K562 (cell line): ENCODE measurements at regions not wholly inside any gene's neighbourhood (a gene's known extent, or its start where the extent isn't known, plus 50 kb on each side); places are given as distances from the start of the nearest gene placed in this dataset.

Experiments used
- ARID3B ChIP-seq: fragments of 250-450 bp; sonication (Bioruptor Pico); IDR thresholded peaks from 2 replicates; pipeline ENCODE4 v1.4.0; 2020; ENCODE audit warnings: borderline replicate concordance
- CC2D1A ChIP-seq: fragments of 450-650 bp; IDR thresholded peaks from 2 replicates; pipeline ENCODE4 v1.6.1; 2017; ENCODE audit warnings: mild to moderate bottlenecking
- GABPA ChIP-seq: fragments of 200-800 bp; sonication (Bioruptor generic); conservative IDR thresholded peaks from 2 replicates; pipeline ENCODE4 v1.6.1; 2016; ENCODE audit warnings: low read depth, missing genetic modification characterization, missing compliant biosample characterization
- GATAD2A ChIP-seq: fragments of 450-650 bp; IDR thresholded peaks from 2 replicates; pipeline ENCODE4 v1.6.1; 2017
- GTF2F1 ChIP-seq: IDR thresholded peaks from 2 replicates; pipeline ENCODE4 v1.6.1; 2011; ENCODE audit warnings: low read depth, low read length, improper control_type of control experiment
- HMG20B ChIP-seq: fragments of 250-450 bp; sonication (Bioruptor Pico); IDR thresholded peaks from 2 replicates; pipeline ENCODE4 v1.5.0; 2021; ENCODE audit warnings: mild to moderate bottlenecking
- KAT8 ChIP-seq: fragments of 450-650 bp; IDR thresholded peaks from 2 replicates; pipeline ENCODE4 v1.6.1; 2016; ENCODE audit warnings: low read depth, mild to moderate bottlenecking
- KLF6 ChIP-seq: fragments of 250-450 bp; sonication (Bioruptor Pico); IDR thresholded peaks from 2 replicates; pipeline ENCODE4 v1.4.0; 2020; ENCODE audit warnings: mild to moderate bottlenecking, moderate library complexity, borderline replicate concordance
- NFYB ChIP-seq: IDR thresholded peaks from 2 replicates; pipeline ENCODE4 v1.6.1; 2011; ENCODE audit warnings: mild to moderate bottlenecking, moderate library complexity; ENCODE audit not compliant: insufficient read length; ENCODE audit errors: extremely low read depth
- NR2F6 ChIP-seq: fragments of 450-650 bp; formaldehyde crosslinking; IDR thresholded peaks from 2 replicates; pipeline ENCODE4 v1.4.0; 2020; ENCODE audit warnings: mild to moderate bottlenecking
- ZBTB40 ChIP-seq, 2 experiments: fragments of 450-650 bp in 1 of 2; sonication (generic) in 1 of 2; formaldehyde crosslinking in 1 of 2; IDR thresholded peaks; 2 replicates each; pipeline versions ENCODE4 v1.7.1 to v1.9.0; 2016 to 2022; ENCODE audit warnings: inconsistent platforms in 1 of 2, mild to moderate bottlenecking in 1 of 2, missing genetic modification reagents in 1 of 2
- ZNF184 ChIP-seq: sonication (generic); formaldehyde crosslinking; IDR thresholded peaks from 2 replicates; pipeline ENCODE4 v1.5.0; 2020; ENCODE audit warnings: missing genetic modification reagents
- ZNF511 ChIP-seq: sonication (generic); formaldehyde crosslinking; IDR thresholded peaks from 2 replicates; pipeline ENCODE4 v1.8.0; 2022; ENCODE audit warnings: mild to moderate bottlenecking, missing genetic modification reagents

GRCh38 chr22:48332438-48333322 lies 1495.0 kb downstream of the BRD1 start:
- no peak for TF ChIP-seq CC2D1A
- no peak for TF ChIP-seq ZBTB40 (IDR thresholded peaks at IDR 0.05)
- no peak for TF ChIP-seq ZBTB40 (CRISPR knock-in tag; IDR thresholded peaks at IDR 0.05)
- no peak for TF ChIP-seq GATAD2A
- no peak for TF ChIP-seq GTF2F1
- no peak for TF ChIP-seq KLF6 (CRISPR knock-in tag)
- no peak for TF ChIP-seq HMG20B (CRISPR knock-in tag)
- no peak for TF ChIP-seq NR2F6 (CRISPR knock-in tag)
- TF ChIP-seq ARID3B (CRISPR knock-in tag): no peak
- no peak for TF ChIP-seq NFYB
- TF ChIP-seq ZNF184: no peak
- TF ChIP-seq KAT8: no peak
- no peak for TF ChIP-seq ZNF511 (CRISPR knock-in tag)
- no peak for TF ChIP-seq GABPA
